ENCODE measurements at regions not wholly inside any gene's neighbourhood (a gene's known extent, or its start where the extent isn't known, plus 50 kb on each side); places are given as distances from the start of the nearest gene placed in this dataset.

DNA sequence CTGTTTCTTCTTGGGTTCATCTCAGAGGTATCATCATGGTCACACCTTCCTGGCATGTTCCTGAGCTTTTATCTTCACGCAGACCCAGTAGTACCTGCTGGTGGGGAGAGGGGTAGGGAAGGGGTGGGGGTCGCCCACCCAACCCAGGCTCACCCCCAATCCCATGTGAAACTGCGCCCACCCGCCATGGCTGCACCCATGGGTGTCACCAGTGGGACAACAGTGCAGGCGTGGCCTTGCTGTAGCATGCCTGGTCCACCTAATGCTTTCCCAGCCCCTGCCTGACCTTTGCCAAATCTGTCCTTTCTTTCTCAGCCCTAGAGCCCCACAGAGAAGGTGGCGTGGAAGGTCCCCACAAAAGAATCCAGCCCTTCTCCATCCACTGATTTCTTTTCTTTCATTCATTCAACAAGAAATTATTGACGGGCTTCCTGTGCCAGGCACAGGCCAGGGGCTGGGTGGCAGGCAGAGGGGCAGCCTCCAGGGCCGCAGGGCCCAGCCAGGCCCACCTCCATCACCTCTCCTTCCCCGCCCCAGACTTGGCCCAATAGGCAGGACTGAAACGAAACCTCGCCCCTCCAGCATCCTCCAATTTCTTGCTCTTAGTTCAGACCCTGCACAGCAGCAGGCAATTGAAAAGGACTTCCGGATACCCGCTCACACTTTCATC lies 79.1 kb upstream of the TNRC6C start:
- ATAC-seq: no peak

DNA sequence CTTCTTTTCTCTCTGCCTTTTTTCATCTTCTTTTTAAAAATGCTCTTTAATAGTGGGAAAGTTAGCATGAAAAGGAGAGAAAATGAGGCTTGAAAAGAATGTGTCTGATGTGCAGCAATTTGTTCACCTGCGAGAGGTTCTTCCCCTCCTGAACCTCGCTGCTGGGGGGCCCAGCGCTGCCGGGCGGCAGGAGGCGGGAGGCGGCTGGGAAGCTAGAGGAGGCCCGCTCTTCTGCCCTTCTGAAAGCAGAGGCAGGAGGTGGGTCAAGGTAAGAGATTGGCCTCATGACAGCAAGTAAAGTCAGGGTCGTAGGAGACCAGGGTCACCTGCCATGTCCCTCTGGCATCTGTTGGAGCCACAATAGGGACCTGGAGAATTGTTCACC lies 78.6 kb upstream of the TNRC6C start:
- ATAC-seq: no peak

DNA sequence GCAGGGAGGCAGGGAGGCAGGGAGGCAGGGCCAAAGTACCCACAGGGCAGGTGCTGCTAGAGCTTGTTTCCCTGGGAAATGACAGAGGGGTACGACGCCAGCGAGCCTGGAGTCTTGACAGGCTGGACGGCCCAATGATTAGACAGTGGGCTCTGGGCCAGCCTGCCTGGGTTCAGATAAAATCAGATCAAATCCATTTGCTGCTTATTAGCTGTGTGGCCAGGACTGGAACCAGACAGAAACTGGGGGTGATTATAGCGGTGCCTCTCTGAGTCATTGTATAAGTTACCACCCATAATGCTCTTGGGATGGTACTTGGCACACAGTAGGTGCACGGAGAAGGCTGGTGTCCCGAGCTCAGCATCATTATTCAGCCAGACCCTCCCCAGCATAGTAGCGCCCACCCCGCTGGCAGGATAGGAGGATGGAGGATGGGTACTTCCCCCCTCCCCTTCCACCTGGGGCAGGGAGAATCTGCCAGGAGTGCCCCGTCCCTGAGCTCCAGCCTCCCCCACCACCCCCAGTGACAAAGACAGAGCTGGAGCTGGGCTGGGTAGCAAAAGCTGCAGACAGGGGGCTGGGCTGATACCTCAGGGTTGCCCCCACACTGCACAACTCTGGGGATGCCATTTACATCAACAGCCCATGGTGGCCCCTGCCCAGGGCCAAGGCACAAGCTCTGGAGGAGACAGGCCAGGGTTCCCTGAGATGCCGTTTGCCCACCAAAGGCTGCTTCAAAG lies 77.6 kb upstream of the TNRC6C start:
- ATAC-seq: no peak

DNA sequence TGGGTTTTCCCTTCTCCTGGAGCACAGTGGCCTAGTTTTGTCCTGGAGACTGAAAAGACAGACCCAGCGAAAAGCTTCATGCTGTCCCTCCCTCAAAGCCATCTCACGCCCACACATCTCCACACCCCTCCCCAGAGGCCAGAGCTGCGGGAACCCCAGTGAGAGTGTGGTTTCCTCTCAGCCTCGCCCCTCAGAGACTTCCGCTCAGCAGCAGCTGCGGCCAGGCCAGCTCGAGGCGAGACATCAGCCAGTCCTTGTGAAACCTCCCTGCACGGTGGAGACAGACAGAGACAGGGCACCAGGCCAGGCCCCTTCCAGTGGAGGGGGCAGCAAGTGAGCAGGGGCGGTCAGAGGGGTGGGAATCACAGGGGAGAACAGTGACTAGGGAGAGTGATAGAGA lies 77.0 kb upstream of the TNRC6C start:
- ATAC-seq: peak; percentile 47 to 50

DNA sequence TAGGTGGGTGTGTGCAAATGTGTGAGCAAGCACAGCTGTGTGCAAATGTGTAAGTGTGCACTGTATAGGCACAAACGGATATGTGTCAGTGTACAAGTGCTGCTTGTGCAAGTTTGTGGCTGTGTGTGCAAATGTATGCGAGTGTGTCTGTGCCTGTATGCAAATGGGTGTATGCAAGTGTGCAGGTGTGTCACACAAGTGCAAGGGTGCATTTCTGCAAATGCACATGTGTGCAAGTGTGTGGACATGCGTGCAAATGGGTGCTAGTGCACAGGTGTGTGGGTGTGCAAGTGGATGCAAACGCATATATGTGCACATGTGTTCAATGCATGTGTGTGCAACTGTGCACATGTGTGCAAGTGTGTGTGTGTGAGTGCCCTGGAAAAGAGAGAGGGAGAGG lies 76.5 kb upstream of the TNRC6C start:
- no peak for ATAC-seq

DNA sequence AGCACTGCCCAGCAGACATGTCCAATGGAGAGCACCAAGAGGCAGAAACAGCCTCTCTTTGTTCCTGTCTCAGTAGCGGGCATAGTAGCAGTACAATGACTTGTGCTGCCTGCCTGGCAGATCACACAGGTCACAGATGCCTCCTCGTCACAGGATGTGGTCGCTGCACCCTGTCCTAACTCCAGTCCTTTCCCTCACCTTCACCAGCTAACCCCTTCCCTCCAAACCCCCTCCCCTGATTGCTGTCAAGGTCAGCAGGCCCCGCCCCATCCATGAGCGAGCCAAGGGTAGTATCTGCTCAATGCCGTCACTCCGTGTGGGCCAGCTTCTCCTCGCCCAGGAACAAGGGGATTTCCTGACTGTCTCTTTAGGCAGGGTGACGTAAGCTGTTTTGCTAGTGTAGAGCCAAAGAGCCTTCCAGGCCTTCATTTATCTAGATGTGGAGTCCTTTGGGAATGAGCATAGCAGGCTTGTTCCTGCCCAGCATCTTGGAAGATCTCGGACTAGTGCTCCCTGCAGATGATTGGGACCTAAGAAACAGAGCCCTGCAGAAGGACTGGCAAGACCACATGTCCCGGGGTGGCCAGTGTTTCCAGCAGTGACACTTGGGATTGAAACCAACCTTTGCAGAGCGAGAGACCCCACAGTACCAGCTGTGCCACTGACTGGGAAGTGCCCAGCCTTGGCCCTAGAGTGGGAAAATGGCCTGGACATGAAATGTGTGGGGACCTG lies 75.9 kb upstream of the TNRC6C start:
- peak; percentile 85 to 89 for ATAC-seq

DNA sequence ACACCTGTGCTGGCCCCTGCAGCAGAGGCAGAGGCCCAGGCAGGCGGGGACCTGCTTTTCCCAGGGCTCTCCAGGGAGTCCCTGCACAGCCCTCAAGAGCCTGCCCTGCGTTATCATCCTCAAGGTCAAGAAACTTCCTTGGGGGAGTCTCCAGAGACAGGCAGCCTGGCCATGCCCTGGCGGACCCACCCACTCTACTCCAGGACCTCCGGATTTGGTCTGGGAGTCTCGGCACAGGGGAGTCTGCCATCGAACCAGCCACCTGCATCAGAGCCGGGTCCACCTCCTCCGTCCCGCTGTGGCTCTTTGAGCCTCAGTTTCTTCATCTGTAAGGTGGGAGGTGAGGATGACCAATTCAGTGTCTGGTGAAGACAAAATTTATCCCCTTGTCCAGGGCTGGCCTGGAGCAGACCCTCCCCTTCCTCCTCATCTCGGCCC lies 75.3 kb upstream of the TNRC6C start:
- ATAC-seq: no peak

DNA sequence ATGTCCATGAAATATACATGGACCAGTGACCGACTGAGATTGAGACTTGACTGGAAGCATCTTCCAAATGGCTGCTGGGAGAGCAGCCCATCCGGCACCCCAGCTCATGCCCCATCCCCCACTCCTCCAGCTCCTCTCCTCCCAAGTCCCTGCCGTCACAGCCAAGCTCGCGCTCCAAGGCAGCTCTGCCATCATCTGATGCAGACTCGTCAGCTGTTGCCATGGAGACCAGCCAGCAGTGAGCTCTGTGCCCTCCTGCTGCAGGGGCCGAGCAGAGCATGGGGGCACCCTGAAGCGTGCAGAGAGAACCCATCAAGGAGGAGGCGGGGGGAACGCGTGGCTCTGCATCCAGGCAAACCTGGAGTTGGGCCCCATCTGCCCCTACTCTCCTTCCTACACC lies 74.5 kb upstream of the TNRC6C start:
- ATAC-seq: no peak

DNA sequence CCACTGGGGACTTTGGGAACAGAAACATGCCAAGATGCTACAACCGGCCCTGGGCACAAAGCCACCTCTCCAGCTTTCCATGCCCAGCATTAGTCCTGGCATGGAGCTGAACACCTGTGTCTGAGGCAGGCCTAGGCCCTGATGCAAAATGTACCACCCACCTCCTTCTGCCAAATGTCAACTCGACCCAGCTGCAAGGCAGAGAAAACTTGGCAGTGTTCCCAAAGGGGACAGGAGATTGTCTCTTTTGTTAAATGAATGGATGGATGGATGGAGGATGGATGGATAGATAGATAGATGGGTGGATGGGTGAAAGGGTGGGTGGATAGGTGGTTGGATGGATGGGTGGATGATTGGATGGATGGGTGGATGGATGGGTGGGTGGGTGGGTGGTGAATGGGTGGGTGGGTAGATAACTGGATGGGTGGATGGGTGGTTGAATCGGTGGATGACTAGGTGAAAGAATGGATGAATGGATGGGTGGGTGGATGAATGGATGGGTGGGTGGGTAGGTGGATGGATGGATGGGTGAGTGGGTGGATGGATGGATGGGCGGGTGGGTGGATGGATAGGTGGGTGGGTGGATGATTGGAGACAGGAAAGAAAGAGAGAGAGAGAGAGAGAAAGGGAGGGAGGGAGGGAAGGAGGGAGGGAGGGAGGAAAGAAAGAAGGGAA lies 73.4 kb upstream of the TNRC6C start:
- no peak for ATAC-seq

DNA sequence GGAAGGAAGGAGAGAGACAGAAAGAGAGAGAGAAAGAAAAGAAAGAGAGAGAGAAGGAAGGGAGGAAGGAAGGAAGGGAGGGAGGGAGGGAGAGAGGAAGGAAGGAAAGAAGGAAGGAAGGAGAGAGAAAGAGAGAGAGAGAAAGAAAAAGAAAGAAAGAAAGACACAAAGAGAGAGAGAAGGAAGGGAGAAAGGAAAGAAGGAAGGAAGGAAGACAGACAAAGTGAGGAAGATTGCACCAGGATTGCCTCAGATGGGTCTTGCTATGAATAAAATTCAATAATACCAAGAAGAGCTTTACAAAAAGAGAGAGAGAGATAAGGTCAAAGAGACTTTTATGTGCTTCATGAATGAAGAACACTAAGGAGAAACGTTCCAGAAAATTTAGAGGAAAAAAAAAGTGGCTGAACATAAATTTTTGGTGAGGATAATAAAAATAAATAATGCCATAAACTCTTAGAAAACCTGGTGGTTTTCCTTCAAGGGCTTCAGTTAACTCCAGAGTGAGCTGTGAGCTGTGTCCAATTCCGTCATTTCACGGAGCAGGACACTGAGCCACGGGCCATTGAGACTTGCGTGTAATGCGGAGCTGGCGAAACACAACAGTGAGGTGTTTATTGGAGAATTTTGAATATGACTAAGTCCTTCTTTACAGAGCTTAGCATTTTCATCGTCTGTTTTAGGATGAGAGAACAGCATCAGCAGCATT lies 72.7 kb upstream of the TNRC6C start:
- no peak for ATAC-seq

DNA sequence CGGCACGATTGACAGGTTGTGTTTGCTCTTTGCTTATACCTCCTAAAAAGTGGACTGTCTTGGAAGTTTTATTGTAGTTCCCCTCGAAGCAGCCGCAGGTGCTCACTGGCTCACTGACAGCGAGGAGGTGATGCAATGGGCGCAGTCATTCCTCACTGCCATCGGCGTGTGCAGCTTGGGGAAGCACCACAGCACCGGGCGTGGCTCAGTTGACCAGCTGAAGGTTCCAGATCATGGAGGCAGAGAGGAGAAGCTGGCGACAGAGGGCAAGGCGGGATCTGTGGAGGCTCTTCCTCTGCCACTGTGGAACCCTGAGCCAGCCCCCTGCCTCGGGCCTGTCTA lies 72.1 kb upstream of the TNRC6C start:
- ATAC-seq: no peak

DNA sequence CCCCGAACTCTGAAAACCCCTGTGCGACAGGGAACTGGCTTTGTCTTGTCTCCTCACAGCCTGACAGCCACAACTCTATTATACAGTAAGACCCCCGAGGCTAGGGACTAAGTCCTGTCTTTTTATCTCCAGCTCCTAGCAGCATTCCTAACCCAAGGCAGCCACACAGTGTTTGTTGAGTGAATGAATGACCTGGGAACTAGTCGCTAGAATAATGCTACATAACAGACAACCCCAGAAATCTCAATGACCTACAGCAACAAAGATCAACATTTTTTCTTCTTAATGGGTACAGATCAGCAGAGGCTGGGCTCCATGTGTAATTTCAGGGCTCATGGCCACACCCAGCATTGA lies 71.4 kb upstream of the TNRC6C start:
- no peak for ATAC-seq

DNA sequence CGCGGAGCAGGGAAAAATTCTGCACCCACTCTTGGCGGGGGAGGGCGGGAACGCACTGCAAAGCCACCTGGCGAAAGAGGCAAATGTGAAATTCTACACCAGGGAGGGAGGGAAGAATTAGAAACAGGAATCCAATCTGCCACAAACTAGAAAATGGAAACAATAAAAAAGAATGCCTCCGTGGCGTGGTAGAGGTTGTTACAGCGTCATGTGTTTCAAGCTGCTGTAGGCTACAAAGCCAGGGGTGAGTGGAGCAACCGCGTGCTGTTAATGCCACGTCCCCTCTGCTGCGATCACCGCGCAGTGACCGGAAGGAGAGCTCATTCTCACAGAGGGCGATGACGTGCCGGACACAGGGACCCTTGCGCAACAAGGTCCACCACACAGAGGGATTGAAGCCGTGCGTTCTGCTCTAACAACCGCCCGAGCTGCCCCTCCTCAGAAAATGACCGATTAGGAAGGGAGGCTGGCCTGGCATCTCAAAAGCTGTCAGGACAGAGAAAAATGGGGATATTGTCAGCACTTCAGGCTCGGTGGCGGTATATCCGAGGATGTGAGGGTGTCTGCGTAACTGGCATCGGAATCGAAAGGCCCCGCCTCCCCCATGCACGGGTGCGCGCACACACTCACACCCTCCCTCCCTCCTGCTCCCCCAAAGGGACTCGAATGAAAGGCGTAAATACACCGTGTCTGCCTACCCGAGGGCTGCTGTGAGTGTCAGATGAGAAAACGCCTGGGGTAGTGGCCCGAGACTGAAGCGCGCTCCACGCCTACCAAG lies 70.8 kb upstream of the TNRC6C start:
- peak; percentile 83 to 84 for ATAC-seq

DNA sequence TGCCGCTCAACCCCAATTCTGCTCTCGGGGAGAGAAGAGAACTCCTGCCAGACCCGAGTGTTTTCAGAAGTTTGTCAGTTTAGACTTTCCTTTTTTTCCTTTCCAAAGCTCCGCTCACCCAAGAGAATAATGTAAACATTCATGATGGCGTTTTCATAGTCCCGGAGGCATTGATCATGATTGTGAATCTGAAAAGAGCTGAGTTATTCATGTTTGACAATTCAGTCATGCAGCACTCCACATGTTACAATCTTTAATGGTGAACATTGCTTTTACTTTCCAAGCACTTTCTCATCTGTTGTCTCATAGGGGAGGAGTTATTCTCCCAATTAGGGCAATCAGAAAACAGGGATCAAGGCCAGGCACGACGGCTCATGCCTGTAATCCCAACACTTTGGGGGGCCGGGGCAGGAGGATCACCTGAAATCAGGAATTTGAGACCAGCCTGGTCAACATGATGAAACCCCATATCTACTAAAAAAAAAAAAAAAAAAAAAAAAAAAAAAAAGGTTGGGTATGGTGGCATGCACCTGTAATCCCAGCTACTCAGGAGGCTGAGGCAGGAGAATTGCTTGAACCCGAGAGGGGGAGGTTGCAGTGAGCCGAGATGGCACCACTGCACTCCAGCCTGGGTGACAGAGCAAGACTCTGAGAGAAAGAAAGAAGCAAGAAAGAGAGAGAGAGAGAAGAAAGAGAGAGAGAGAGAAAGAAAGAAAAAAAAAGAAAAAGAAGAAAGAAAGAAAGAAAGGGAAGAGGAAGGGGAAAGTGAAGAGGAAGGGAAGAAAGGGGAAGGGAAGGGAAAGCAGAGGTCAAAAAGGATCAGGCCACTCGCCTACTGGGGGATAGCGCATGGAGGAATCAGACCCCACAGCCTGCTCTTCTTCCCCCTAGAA lies 70.0 kb upstream of the TNRC6C start:
- ATAC-seq: peak in 1 of 2 donors; percentile 24

DNA sequence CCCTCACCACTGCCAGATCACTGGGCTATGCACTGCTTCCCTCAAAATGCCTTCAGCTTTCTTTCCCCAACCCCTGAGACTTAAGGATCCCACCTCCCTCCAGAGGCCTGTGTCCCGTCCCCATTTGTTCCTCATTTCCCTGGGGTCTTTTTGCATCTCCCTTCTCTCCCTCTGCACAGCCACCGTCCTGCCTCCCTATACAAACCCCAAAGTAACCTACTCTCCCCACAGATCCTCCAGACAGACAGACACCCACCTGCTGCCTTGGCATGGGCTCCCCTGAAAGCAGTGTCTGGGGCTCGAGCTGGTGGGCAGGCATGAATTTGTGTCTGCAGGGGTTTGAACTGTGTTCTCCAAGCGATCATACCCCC lies 69.4 kb upstream of the TNRC6C start:
- ATAC-seq: no peak

DNA sequence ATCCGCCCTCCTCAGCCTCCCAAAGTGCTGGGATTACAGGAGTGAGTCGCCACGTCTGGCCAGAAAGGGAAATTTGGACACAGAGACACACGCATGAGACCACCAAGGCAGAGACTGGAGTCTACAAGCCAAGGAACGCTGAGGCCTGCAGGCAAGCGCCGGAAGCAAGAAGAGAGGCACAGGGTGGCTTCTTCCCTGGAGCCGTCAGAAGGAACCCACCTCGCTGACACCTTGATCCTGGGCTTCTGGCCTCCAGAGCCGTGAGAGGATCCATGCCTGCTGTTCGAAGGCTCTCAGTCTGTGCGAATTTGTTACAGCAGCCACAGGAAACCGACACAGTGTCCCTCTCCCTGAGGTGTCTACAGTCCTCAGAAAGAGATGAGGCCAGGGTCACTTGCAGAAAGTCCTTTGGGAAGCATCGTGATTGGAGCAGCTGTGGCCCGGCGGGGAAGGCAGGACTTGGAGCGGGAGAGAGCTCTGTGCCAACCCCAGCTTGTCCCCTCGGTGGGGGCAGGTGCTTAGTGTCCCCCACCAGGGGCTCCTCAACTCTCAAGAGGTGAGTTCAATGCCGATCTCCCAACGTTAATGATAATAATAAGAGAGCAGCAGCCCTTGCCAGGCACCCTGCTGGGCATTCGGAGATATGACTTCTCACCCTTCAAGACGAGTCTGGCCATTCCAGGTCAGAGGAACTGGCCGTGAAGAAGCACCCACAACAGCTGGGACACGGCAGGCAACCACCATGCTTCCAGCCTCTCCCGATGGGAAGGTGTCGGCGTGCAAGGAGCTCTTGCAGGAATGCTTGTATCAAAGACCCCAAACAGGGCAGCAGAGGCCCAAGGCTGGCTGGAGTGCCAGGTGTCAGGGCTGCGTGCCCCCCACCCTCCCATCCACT lies 68.4 kb upstream of the TNRC6C start:
- ATAC-seq: no peak

DNA sequence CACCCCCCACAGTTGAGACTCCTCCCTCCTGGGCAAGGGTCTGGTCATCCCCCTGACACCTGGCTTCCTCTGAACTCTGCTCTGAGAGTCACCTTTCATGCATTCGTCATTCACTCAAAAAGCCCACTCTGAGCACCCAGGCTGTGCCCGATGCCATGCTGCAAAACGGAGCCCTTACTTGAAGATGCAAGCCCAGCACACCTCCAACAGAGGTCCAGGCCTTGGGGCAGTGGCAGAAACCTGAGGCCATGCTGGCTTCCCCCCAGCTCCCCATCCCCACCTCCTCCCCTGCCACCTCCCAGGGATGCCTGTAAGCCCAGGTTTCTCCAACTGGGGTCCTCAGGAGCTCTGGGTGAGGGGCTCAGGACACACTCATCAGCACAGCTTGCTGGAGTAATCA lies 67.7 kb upstream of the TNRC6C start:
- ATAC-seq: no peak

DNA sequence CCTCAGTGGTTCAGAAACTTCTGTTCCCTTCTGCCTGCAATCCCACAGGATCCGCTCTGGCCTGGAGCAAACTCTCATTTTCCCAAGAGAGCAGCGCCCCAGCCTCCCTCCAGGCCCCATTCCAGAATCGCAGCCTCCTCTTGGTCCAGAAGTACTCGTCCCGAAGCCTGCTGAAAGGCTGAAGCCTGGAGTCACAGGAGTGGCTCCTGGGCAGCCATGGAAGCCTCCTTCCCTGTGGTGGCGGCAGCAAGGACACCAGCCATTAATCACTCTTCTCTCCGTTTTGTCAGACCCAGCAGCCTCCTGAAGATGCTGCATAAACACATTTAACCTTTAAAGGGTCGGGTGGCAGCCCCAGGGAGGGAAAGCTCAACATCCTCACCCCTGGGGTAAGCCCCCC lies 66.9 kb upstream of the TNRC6C start:
- ATAC-seq: no peak

DNA sequence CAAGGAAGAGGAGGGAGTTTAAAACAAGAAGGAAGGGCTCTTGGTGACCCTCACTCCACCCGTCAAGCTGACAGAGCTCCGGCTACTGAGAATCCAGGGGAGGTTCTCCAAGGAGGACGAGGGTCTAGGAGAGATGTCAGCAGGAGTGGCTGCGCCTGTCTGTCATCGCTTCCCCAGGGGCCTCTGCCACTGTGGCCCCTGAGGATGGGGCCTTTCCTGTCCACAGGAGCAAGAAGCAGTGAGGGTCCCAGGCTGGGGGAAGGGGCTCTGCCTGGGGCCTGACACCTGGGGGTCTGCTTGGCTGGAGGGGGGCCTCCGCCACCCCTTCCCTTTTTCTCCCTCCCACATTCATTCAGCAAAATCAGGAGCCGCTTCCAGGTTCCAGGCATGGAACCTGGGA lies 66.5 kb upstream of the TNRC6C start:
- ATAC-seq: no peak

Data from activated CD4-positive, CD25-positive, alpha-beta regulatory T cell treated with anti-CD3 and anti-CD28 coated beads, Interleukin-2, amount 50 U/mL, for 24 hours (primary cell).